Transverse colon (tissue), 4 donors: ENCODE measurements at regions not wholly inside any gene's neighbourhood (a gene's known extent, or its start where the extent isn't known, plus 50 kb on each side); places are given as distances from the start of the nearest gene placed in this dataset.

Source experiments
- DNase-seq: peaks from one replicate; pipeline ENCODE4 v3.0.0-alpha.2; 2019
- H3K27ac ChIP-seq, 4 donors: fragments of 200-600 bp; sonication (generic); 2 replicates each; pipeline ENCODE4 v1.5.1; 2016 to 2018; ENCODE audit warnings: inconsistent platforms in 4 of 4
- H3K27me3 ChIP-seq: fragments of 200-600 bp; sonication (generic); 2 replicates; pipeline ENCODE4 v1.5.1; 2017; ENCODE audit warnings: inconsistent platforms
- H3K36me3 ChIP-seq, 4 donors: fragments of 200-600 bp; sonication (generic); 2 replicates each; pipeline ENCODE4 v1.5.1; 2017 to 2019; ENCODE audit warnings: inconsistent platforms in 4 of 4
- H3K4me1 ChIP-seq, 4 donors: fragments of 200-600 bp; sonication (generic); 2 replicates each; pipeline ENCODE4 v1.5.1; 2017 to 2020; ENCODE audit warnings: inconsistent platforms in 4 of 4
- H3K4me3 ChIP-seq, 4 donors: fragments of 200-600 bp; sonication (generic); 1 replicate in 1 of 4; 2 replicates in 3 of 4; pipeline versions ENCODE4 v1.5.1 to v1.6.1; 2017 to 2019; ENCODE audit warnings: inconsistent platforms in 4 of 4
- H3K9me3 ChIP-seq, 2 donors: fragments of 200-600 bp; sonication (generic); 2 replicates each; pipeline ENCODE4 v1.5.1; 2017 to 2019; ENCODE audit warnings: inconsistent platforms in 2 of 2
- CTCF ChIP-seq, 5 experiments: fragments of 200-600 bp in 3 of 5; fragments of 450-650 bp in 2 of 5; sonication (generic) in 3 of 5; IDR thresholded peaks; 1 replicate in 2 of 5; 2 replicates in 3 of 5; pipeline ENCODE4 v1.5.1; 2016 to 2017; ENCODE audit warnings: antibody characterized with exemption in 5 of 5, inconsistent platforms in 3 of 5, mild to moderate bottlenecking in 2 of 5, moderate library complexity in 1 of 5
- EP300 ChIP-seq: sonication (generic); formaldehyde crosslinking; IDR thresholded peaks from one replicate; pipeline ENCODE4 v1.6.1; 2017; ENCODE audit warnings: antibody characterized with exemption, low read depth
- POLR2A ChIP-seq: fragments of 450-650 bp; IDR thresholded peaks from one replicate; pipeline ENCODE4 v1.6.1; 2016; ENCODE audit warnings: antibody characterized with exemption, mild to moderate bottlenecking, moderate library complexity
- POLR2AphosphoS5 ChIP-seq, 3 donors: sonication (generic); formaldehyde crosslinking; IDR thresholded peaks; one replicate each; pipeline ENCODE4 v1.6.1; 2016; ENCODE audit warnings: antibody characterized with exemption in 3 of 3
- WGBS, 2 donors: methylation state at CpG; one replicate each; pipeline ENCODE4 v1.1.5; 2018; ENCODE audit warnings: low coverage in 1 of 2; 5-methylcytosine and 5-hydroxymethylcytosine counted together
- in situ Hi-C, 4 donors: fragments of 200-750 bp; cut with MboI; loops; one replicate each; pipeline versions ENCODE4 v1.15.0 to v1.15.1; 2017; ENCODE audit warnings: low sequenced_read_pairs in 3 of 4, low pct_ligation_motif_present in 1 of 4, low pct_unique_long_range_greater_than_20kb in 1 of 4
- intact Hi-C: fragments of 100-400 bp; cut with DNase I; formaldehyde crosslinking; loops from one replicate; pipeline ENCODE4 v1.15.1; 2023; ENCODE audit warnings: low total_unique reads

GRCh38 chr18:4831791-4832375 lies 365.2 kb downstream of the AKAIN1 start:
- Histone ChIP-seq H3K27ac (no peak overlapping the region), H3K27me3 (no peaks in the 10 kb centered on the region), H3K4me1 (no peaks in the 10 kb centered on the region), H3K9me3 (no peaks in the 10 kb centered on the region), H3K4me3 (no peak overlapping the region), H3K36me3 (no peaks in the 10 kb centered on the region)
- DNase-seq: no peak
- intact Hi-C loops (no loop called here), in situ Hi-C loops (no loop called here)
- no peak for TF ChIP-seq POLR2AphosphoS5 (IDR thresholded peaks at IDR 0.05)
- TF ChIP-seq POLR2A: no peak
- no peak for TF ChIP-seq EP300
- TF ChIP-seq CTCF (IDR thresholded peaks at IDR 0.05): no peak
- WGBS, 2 donors: 61 to 85% methylated on average over 3 to 5 of the region's 5 CpGs

DNA sequence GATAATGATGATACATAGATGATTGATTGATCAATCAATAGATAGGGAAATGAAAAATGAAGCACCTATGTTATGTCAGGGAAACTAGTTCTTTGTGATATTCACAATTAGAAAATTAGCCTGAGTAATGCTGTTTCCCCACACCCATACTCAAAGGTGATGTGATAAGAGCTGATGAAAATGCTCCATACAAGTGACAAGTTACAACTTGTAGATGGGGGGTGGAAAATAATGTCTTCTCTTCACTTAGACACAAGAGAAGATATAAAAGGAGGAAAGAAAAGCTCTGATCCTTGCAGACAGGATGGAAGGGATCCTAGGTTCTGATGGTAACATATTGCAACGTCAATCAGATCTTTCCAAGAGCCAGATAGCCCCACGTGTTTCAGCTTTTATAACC lies 365.9 kb downstream of the AKAIN1 start:
- intact Hi-C loops: no loop called here
- DNase-seq: no peak
- in situ Hi-C loops: no loop called here
- Histone ChIP-seq H3K36me3 (no peaks in the 10 kb centered on the region), H3K4me1 (no peaks in the 10 kb centered on the region), H3K27me3 (no peaks in the 10 kb centered on the region), H3K9me3 (no peaks in the 10 kb centered on the region), H3K27ac (no peak overlapping the region), H3K4me3 (no peak overlapping the region)
- 44 to 46% methylated on average over 2 of the region's 2 CpGs for WGBS, 2 donors
- no peak for TF ChIP-seq CTCF (IDR thresholded peaks at IDR 0.05)
- TF ChIP-seq EP300: no peak
- no peak for TF ChIP-seq POLR2AphosphoS5 (IDR thresholded peaks at IDR 0.05)
- no peak for TF ChIP-seq POLR2A

DNA sequence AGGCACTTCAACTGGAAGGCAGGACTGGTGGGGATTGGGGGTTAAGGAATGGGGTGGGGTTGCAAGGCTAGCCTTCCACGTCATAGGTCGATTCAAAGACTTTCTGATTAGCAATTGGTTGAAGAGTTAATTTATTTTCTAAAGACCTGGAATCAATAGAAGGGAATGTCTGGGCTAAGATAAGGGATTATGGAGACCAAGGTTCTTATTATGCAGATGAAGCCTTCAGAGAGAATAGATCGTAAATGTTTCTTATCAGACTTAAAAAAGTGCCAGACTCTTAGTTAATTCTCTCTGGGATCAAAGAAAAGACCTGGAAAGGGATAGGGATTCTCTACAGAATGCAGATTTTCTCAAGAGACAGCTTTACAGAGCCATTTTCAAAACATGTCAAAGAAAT lies 368.0 kb upstream of the DLGAP1 start:
- Histone ChIP-seq H3K27me3 (no peaks in the 10 kb centered on the region), H3K36me3 (no peaks in the 10 kb centered on the region), H3K4me1 (no peaks in the 10 kb centered on the region), H3K9me3 (no peaks in the 10 kb centered on the region), H3K27ac (no peak overlapping the region), H3K4me3 (no peak overlapping the region)
- DNase-seq: no peak
- intact Hi-C loops (no loop called here), in situ Hi-C loops (loop anchor here in 1 of 4 donors (25.0 kb wide), 1 partner anchor 89 kb away; no protein-coding TSS in a partner anchor)
- TF ChIP-seq EP300 (no peak), CTCF (IDR thresholded peaks at IDR 0.05) (no peak), POLR2AphosphoS5 (IDR thresholded peaks at IDR 0.05) (no peak), POLR2A (no peak)
- 63 to 70% methylated on average over 3 of the region's 3 CpGs for WGBS, 2 donors

GRCh38 chr18:4821801-4822200 lies 366.7 kb upstream of the DLGAP1 start:
- H3K27me3 ChIP-seq: no peaks in the 10 kb centered on the region
- TF ChIP-seq POLR2AphosphoS5 (IDR thresholded peaks at IDR 0.05) (no peak), POLR2A (no peak), EP300 (no peak), CTCF (IDR thresholded peaks at IDR 0.05) (no peak)
- 60 to 84% methylated on average over 2 of the region's 2 CpGs for WGBS, 2 donors
- no peak overlapping the region for H3K27ac ChIP-seq
- no peaks in the 10 kb centered on the region for H3K9me3 ChIP-seq
- H3K4me3 ChIP-seq: no peak overlapping the region
- H3K4me1 ChIP-seq: no peaks in the 10 kb centered on the region
- in situ Hi-C loops (loop anchor here in 1 of 4 donors (25.0 kb wide), 1 partner anchor 90 kb away; no protein-coding TSS in a partner anchor), intact Hi-C loops (no loop called here)
- no peaks in the 10 kb centered on the region for H3K36me3 ChIP-seq
- no peak for DNase-seq
